HPDE6-E6E7 (cell line): ENCODE measurements at regions not wholly inside any gene's neighbourhood (a gene's known extent, or its start where the extent isn't known, plus 50 kb on each side); places are given as distances from the start of the nearest gene placed in this dataset.

Experiments
- DNase-seq: peaks from one replicate; pipeline ENCODE4 v3.0.0; 2011; ENCODE audit warnings: missing footprints; ENCODE audit errors: extremely low spot score

DNA sequence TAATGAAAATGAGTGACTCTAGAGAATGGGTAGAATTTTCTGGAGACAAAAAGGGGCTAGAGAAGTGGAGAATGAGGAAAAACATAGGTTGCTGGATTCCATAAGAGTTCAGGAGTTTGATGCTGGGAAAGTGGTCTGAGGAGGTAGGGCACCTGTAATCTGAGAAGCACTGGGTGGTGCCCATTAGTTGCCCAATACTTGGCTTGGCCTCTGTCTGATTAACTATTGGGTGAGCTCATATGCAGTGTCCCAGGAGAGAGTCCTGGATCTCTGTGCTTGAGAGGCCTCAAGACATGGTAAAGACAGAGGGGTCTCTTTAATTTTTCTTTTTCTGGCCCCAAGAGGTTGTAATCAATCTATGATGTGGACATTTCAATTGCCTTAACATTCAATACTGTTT, 390.1 kb downstream of the TDRD3 start:
- DNase-seq: no peak

GRCh38 chr13:60772726-60773125, 375.7 kb downstream of the TDRD3 start:
- no peak for DNase-seq

DNA sequence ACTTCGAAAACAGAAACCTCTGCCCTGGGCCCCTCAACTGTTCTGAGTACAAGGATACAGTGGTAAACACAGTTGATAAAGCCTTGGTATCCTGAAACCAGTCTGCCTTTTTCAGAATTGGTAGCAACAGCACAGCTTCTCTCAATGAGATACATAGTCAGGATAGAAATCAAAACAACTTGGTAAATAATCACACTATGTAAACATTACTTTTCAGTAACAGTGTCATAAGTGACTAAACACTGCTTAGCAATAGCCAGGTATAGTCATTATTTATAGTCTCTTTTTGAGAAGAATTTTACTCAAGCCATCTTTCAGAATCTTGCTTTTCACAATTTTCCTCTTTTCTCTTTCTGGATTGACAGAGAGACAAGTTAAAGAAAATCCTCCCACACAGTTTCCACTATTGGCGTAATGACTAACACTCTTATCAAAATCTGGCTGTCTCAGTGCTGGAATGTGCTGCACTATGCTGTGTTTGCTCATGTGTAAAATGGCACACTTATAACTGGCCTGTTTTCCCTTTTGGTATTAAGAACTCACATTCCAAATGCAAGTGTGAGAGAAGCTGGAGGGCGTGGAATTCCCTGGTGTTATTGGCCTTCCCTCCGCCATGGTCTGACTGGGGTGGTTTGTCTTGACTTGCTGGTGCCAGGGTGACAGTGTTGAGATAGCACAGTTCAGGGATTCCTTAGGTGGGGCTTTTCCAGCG, 368.8 kb downstream of the TDRD3 start:
- DNase-seq: peak; percentile 29

- no peak for DNase-seq
Observed at GRCh38 chr13:60759499-60759898, 362.5 kb downstream of the TDRD3 start.

- DNase-seq: no peak
Observed at GRCh38 chr13:60758637-60759036, 361.6 kb downstream of the TDRD3 start.

DNA sequence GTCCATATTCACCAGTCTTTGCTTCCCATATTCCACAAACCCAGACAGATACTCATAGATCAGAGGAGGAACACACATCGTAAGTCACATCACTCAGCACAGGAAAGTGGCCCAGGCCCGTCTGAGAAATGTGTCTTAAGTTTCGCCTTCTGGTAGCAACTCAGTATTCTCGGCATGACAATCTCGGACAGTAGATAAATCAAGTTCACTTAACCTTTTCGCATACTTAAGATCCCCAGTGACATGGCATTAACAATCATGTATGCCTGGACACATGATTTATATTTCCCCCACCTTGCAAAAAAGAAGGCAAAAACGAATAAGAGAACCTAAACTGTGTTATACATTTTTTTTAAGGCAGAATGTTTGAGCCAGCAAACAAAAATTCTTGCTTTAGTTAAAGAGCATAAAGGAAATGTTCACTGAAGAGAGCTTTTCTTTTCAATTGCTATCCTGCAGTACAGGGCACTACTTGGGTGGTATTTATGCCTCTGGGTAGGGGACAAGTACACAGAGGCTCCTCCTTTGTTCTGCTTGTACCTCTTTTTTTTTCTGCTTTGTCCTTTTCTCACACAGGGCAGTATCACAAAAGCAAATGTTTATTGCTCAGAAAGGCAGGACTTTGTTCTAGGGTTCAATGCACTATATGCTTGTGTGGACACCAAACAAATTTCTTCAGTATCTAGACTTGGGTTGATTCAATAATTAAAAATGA, 360.6 kb downstream of the TDRD3 start:
- no peak for DNase-seq

- DNase-seq: no peak
Observed at GRCh38 chr13:60756306-60756705, 359.3 kb downstream of the TDRD3 start.

DNA sequence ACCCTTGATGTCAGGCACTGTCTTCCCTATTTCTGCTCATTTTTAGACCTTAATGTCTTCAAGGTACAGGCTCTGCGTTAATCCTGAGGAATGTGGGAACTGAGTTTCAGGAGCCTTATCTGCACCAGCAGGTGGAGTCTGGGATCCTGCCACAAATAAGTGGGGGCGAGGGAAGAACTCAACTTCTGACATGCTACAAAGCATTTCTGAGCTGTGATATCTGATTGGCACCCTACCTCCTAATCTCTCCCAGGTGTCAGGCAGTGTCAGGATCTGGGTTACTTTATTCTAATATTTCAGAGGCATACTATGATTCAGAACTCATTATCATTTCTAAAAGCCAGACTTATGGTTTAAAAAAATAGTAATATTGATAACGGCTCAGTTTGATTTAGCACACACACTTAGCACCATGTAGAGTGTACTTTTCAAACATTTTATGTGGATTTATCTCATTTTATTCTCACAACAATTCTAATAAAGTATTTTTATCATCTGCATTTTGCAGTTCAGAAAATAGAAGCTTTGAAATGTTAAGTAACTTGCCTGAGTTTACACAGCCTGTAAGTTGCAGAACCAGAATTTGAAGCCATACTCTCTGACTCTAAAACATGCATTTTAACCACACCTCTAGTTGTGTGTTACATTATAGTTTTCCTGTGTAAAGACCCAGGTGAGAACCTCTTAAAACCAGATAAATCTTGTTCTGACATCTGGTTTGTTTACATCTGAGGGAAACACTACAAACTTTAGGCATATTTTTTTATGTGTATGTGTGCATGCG, 358.6 kb downstream of the TDRD3 start:
- peak; percentile 11 for DNase-seq

- DNase-seq: no peak
Observed at GRCh38 chr13:60754211-60755090, 357.4 kb downstream of the TDRD3 start.

GRCh38 chr13:60753641-60754040, 356.6 kb downstream of the TDRD3 start:
- no peak for DNase-seq

- DNase-seq: no peak
Observed at GRCh38 chr13:60745343-60745742, 348.3 kb downstream of the TDRD3 start.

- DNase-seq: no peak
Observed at GRCh38 chr13:60733933-60734332, 336.9 kb downstream of the TDRD3 start.

- no peak for DNase-seq
Observed at GRCh38 chr13:60727140-60727539, 330.1 kb downstream of the TDRD3 start.

DNA sequence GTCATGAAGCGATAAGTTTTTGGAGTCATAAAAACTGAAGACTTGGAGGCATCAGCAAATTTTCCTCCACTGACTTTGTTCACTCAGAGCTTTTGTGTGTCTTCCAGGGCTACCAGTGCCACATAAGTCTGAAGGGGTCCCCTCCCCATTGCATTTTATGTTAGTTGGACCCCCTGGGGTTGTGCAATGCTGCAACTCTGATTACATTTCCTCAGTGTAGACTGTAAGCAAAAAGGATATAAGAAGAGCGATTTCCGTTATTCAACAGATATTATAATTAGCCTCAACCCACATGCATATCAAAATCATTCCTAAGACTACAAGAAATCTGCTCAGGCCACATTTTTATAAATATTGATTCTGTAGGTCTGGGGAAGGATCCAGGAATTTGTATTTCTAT, 324.0 kb downstream of the TDRD3 start:
- no peak for DNase-seq

GRCh38 chr13:60720590-60720989, 323.6 kb downstream of the TDRD3 start:
- no peak for DNase-seq

DNA sequence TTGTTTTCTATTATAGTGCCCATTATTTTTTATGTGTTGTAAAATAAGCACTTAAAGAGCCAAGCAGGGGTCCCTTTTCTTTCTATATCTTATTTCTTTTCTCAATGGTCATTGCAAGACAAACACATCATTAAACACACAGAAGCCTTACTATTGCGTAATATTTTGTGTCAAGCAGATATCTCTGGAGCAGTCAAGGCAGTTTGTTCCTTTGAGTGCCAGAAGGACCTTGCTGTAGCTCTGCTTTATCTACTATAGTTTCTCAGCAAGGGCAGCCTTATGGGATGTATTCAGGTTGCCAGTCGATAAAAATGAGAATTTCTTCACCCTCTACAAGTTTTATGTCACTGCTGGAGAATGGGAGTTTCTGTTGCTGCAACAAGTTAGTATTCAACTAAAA, 319.3 kb downstream of the TDRD3 start:
- DNase-seq: no peak

DNA sequence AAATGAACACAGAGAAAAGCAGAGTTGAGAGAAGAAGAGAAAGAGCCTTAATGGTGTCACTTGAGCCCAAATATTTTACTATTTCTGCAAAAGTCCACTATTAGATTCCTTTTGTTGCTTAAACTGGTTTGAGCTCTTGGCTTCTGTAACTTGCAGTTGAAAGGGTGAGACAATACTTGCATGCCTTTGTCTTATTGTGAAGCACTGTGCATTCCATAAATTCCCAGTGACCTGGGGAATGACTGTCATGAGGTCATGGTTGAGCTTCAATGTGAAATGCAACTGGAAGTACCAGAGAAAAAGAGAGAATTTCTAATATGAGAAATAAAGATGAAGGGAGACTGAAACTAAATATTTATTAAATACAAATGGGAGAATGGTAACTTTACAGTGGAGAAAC, 310.9 kb downstream of the TDRD3 start:
- DNase-seq: no peak

DNA sequence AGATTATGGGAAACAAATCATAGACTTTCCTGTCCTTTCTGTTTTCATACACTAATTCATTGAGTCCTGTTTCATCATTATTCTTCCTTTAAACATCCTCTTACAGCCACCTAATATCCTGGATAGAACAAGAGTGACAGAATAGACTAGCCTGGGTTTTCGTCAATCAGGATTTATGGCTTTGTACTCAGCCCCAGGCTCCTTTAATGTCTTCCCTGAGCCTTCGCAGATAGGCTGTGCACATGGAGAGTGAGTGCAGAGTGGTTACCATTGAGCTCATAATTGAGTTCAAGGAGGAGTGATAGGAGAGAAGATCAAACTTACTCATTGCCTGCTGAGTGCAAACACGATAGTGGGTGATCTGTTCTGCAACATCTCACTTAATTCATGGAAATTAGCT, 304.9 kb downstream of the TDRD3 start:
- no peak for DNase-seq

- no peak for DNase-seq
Observed at GRCh38 chr13:60700994-60701393, 304.0 kb downstream of the TDRD3 start.

DNA sequence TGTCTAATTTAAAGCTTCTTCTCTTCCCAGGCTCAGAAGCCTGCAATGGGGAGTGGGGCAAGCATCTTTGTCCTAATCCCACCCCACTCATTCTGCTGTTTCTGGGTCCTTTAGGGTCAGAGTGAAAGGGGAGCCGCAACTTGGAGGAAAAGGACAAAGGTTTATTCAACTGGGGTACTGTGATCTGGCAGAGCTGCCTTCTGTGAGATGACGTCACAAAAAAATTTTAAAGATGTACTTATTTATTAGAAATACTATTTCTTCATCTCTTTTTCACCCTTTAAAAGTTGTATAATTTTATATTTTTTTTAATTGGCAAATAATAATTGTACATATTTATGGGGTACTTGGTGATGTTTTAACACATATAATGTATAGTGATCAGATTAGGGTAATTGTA, 302.6 kb downstream of the TDRD3 start:
- no peak for DNase-seq

DNA sequence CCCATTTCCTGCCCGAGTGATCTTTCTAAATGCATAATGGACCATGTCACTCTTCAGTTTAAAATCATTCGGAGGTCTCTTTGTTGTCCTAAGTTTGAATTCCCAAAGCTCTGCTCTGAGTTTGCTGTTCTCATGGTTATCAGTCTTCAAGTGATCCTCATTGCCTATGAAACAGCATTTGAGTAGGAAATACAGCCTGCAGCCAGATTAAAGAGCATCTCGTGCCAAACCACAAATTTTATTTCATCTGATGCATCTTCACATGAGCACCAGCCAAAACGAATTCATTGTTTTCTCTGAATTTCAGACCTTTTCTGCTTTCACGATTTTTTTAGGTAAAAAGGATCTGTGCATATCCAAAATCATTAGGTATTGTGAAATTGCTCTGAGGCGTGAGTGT, 299.6 kb downstream of the TDRD3 start:
- no peak for DNase-seq

GRCh38 chr13:60691268-60691667, 294.2 kb downstream of the TDRD3 start:
- DNase-seq: no peak
